ENCODE measurements at regions not wholly inside any gene's neighbourhood (a gene's known extent, or its start where the extent isn't known, plus 50 kb on each side); places are given as distances from the start of the nearest gene placed in this dataset.
"Not testable (repeated sequence)": the region's sequence is repeated elsewhere in the genome, so short reads cannot be mapped to it uniquely, and the experiment has no call there.

DNA sequence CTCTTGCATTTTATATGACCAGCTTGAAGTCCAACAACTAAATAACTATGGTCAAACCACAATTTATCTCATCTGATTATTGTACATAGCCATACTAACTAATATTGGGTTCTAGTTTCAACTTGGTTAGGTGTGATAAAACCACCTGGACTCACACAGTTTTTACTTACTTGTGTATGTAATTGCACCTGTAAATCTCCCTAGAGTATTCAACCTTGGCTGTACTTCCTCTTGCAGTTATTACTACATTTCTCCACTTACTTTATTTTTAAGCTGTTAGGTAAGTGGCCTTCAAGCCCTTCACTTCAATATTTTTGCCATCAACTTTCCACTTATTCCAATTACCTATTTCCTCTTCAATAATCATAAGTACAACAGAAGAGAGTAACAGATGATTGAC lies 115.8 kb upstream of the ANKRD50 start:
- Histone ChIP-seq H3K27me3 (no peaks in the 10 kb centered on the region), H3K4me1 (no peaks in the 10 kb centered on the region), H3K9me3 (no peaks in the 10 kb centered on the region), H3K36me3 (no peaks in the 10 kb centered on the region), H3K27ac (no peak overlapping the region), H3K4me3 (no peak overlapping the region)
- TF ChIP-seq POLR2A (IDR thresholded peaks at IDR 0.05): no peak
- TF ChIP-seq, protein P1, sequence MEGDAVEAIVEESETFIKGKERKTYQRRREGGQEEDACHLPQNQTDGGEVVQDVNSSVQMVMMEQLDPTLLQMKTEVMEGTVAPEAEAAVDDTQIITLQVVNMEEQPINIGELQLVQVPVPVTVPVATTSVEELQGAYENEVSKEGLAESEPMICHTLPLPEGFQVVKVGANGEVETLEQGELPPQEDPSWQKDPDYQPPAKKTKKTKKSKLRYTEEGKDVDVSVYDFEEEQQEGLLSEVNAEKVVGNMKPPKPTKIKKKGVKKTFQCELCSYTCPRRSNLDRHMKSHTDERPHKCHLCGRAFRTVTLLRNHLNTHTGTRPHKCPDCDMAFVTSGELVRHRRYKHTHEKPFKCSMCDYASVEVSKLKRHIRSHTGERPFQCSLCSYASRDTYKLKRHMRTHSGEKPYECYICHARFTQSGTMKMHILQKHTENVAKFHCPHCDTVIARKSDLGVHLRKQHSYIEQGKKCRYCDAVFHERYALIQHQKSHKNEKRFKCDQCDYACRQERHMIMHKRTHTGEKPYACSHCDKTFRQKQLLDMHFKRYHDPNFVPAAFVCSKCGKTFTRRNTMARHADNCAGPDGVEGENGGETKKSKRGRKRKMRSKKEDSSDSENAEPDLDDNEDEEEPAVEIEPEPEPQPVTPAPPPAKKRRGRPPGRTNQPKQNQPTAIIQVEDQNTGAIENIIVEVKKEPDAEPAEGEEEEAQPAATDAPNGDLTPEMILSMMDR (IDR thresholded peaks at IDR 0.05): no peak
- DNase-seq: no peak

DNA sequence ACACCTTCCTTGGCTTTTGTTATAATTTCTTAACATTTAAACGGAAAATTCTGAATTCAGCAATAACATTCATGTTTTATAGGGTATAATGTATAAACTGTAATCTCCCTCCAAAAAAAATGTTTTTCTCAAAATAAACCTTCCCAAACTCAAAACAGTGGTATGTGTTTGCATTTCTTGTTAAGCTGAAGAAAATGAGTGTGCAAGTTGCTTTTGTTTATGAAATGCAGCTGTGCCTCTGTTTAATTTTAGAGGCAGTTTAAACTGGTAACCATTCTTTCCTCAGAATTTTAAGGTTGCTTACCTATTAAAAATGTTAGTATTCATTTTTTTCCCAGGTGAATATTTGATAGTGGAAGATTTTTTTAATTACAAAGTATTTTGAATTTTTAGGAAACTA lies 105.0 kb upstream of the ANKRD50 start:
- H3K36me3 ChIP-seq: no peaks in the 10 kb centered on the region
- DNase-seq: no peak
- TF ChIP-seq, protein P1 (IDR thresholded peaks at IDR 0.05): no peak
- TF ChIP-seq POLR2A (IDR thresholded peaks at IDR 0.05): no peak
- no peaks in the 10 kb centered on the region for H3K4me1 ChIP-seq
- H3K9me3 ChIP-seq: no peaks in the 10 kb centered on the region
- no peak overlapping the region for H3K27ac ChIP-seq
- H3K27me3 ChIP-seq: no peaks in the 10 kb centered on the region
- no peak overlapping the region for H3K4me3 ChIP-seq

DNA sequence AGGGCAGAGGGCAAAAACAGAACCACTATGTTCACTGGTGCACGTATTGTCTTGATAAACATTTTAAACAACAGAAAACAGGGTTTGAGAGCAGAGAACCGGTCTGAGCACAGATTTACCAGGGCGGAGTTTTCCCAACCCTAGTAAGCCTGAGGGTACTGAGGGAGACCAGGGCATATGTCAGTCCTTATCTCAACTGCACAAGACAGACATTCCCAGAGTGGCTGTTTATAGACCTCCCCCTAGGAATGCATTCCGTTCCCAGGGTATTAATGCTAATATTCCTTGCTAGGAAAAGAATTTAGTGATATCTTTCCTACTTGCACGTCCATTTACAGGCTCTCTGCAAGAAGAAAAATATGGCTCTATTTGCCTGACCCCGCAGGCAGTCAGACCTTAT lies 99.7 kb upstream of the ANKRD50 start:
- not testable (repeated sequence) for H3K9me3 ChIP-seq, H3K4me1 ChIP-seq, H3K4me3 ChIP-seq, H3K36me3 ChIP-seq, H3K27me3 ChIP-seq, DNase-seq, H3K27ac ChIP-seq

DNA sequence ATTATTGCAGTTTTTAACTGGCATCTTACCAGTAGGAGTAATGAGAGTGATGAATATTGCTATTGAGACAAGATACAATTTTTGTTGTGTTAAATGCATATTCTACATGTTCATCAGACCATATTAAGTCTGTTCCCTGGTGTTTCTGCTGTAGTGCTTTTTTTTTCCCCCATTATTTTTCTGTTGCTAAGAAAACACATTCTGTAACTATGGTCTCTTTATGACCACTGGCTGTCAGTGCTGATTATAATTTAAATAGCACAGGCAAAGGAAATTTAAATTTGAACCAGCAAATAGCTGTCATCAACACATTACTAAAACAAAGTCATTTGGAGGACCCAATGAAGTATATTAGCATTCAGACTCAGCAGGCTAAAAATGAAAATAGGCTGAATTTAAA lies 98.3 kb upstream of the ANKRD50 start:
- Histone ChIP-seq H3K36me3 (no peaks in the 10 kb centered on the region), H3K27me3 (no peaks in the 10 kb centered on the region), H3K4me3 (no peak overlapping the region), H3K4me1 (no peaks in the 10 kb centered on the region), H3K27ac (no peak overlapping the region), H3K9me3 (no peaks in the 10 kb centered on the region)
- no peak for DNase-seq
- TF ChIP-seq POLR2A (IDR thresholded peaks at IDR 0.05): no peak
- TF ChIP-seq, protein P1 (IDR thresholded peaks at IDR 0.05): no peak

DNA sequence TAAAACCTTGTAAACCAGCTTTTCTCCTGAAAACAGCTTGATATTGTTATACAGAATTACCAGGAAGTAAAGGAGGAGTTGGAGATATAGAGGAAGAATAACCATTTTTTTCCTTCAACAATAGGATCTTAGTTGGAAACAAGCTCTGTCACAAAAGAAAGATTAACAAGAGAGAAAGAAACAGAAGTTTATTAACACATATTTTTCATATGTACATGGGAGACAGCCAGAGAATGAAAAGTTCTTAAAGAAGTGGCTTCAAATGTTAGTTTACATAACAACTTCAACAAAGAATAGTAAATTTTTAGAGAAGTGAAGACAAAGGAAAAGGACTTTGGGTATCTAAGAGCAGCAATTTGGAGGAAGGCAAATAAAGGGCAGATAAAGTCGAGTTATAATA lies 94.9 kb upstream of the ANKRD50 start:
- Histone ChIP-seq H3K27ac (no peak overlapping the region), H3K27me3 (no peaks in the 10 kb centered on the region), H3K4me1 (no peaks in the 10 kb centered on the region), H3K36me3 (no peaks in the 10 kb centered on the region), H3K9me3 (no peaks in the 10 kb centered on the region), H3K4me3 (no peak overlapping the region)
- TF ChIP-seq, protein P1 (IDR thresholded peaks at IDR 0.05): no peak
- TF ChIP-seq POLR2A (IDR thresholded peaks at IDR 0.05): no peak
- no peak for DNase-seq

DNA sequence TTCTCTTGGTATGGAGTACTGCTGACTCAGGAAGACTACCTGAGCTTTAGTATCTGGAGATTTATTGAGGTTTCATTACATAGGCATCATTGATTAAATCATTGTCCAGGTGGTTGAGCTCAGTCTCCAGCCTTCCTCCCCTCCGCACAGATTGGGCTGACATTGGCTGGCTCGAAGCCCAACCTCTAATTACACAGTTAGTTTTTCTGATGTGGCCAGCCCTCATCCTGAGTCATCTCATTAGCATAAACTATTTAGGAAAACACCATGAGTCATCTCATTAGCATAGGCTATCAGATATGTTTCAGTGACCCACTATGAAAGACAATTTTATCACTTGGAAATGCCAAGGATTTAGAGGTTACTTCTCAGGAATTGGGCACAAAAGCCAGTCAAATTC lies 93.9 kb upstream of the ANKRD50 start:
- DNase-seq: no peak
- Histone ChIP-seq H3K9me3 (no peaks in the 10 kb centered on the region), H3K27ac (no peak overlapping the region), H3K36me3 (no peaks in the 10 kb centered on the region), H3K27me3 (no peaks in the 10 kb centered on the region), H3K4me1 (no peaks in the 10 kb centered on the region), H3K4me3 (no peak overlapping the region)
- TF ChIP-seq, protein P1 (IDR thresholded peaks at IDR 0.05): no peak
- TF ChIP-seq POLR2A (IDR thresholded peaks at IDR 0.05): no peak
